ENCODE measurements at regions not wholly inside any gene's neighbourhood (a gene's known extent, or its start where the extent isn't known, plus 50 kb on each side); places are given as distances from the start of the nearest gene placed in this dataset.

GRCh38 chr10:94066411-94066810, 72.7 kb downstream of the PLCE1 start (continued):
- TF ChIP-seq ATF3 (CRISPR knock-in tag; conservative IDR thresholded peaks at IDR 0.05) = no peak
- no peak for TF ChIP-seq CTCF (IDR thresholded peaks at IDR 0.05)
- TF ChIP-seq ERG (CRISPR knock-in tag; IDR thresholded peaks at IDR 0.05) = no peak
- TF ChIP-seq FOXP4 (CRISPR knock-in tag; IDR thresholded peaks at IDR 0.05) = 0 out of 2 replicates have a peak, but pooled peaks have one; percentile 51
- no peak for TF ChIP-seq ATF1 (CRISPR knock-in tag; IDR thresholded peaks at IDR 0.05)
- TF ChIP-seq ZNF219 (CRISPR knock-in tag; IDR thresholded peaks at IDR 0.05; ENCODE audit: borderline replicate concordance) = 0 out of 2 replicates have a peak, but pooled peaks have one; percentile 76
- TF ChIP-seq TEAD4 (CRISPR knock-in tag; IDR thresholded peaks at IDR 0.05) = peak; percentile 65; the same call in 1 of the 2 replicates
- no peak for TF ChIP-seq GRHL2 (CRISPR knock-in tag; IDR thresholded peaks at IDR 0.05; ENCODE audit: insufficient replicate concordance, severe bottlenecking)
- TF ChIP-seq NR2C2 (CRISPR knock-in tag; IDR thresholded peaks at IDR 0.05) = no peak
- no peak for TF ChIP-seq ZNF423 (CRISPR knock-in tag; IDR thresholded peaks at IDR 0.05)
- no peak for TF ChIP-seq SP1 (CRISPR knock-in tag; conservative IDR thresholded peaks at IDR 0.05)
- TF ChIP-seq SMAD4 (CRISPR knock-in tag; IDR thresholded peaks at IDR 0.05) = 0 out of 2 replicates have a peak, but pooled peaks have one; percentile 56
- TF ChIP-seq NFYB (CRISPR knock-in tag; conservative IDR thresholded peaks at IDR 0.05; ENCODE audit: low read depth) = no peak
- TF ChIP-seq ZBTB43 (CRISPR knock-in tag; IDR thresholded peaks at IDR 0.05) = no peak; the same call in 1 of the 2 replicates
- TF ChIP-seq JUN (CRISPR knock-in tag; IDR thresholded peaks at IDR 0.05) = peak; percentile 42; the same call in 1 of the 2 replicates
- no peak for TF ChIP-seq ZNF425 (CRISPR knock-in tag; conservative IDR thresholded peaks at IDR 0.05)
- no peak for TF ChIP-seq STAT6 (CRISPR knock-in tag; conservative IDR thresholded peaks at IDR 0.05; ENCODE audit: low read depth)
- TF ChIP-seq SOX15 (CRISPR knock-in tag; IDR thresholded peaks at IDR 0.05) = no peak
- peak; percentile 78; the same call in 1 of the 2 replicates for TF ChIP-seq TP53 (CRISPR knock-in tag; IDR thresholded peaks at IDR 0.05)
- no peak for TF ChIP-seq OVOL2 (CRISPR knock-in tag; IDR thresholded peaks at IDR 0.05; ENCODE audit: borderline replicate concordance)
- no peak for TF ChIP-seq RORB (CRISPR knock-in tag; IDR thresholded peaks at IDR 0.05)
- no peak for TF ChIP-seq ZSCAN18 (CRISPR knock-in tag; IDR thresholded peaks at IDR 0.05)
- TF ChIP-seq TEAD1 (CRISPR knock-in tag; IDR thresholded peaks at IDR 0.05) = peak; percentile 87; the same call in 1 of the 2 replicates
- TF ChIP-seq MXD4 (CRISPR knock-in tag; IDR thresholded peaks at IDR 0.05; ENCODE audit: borderline replicate concordance) = no peak
- TF ChIP-seq USF1 (CRISPR knock-in tag; IDR thresholded peaks at IDR 0.05) = peak; percentile 35; the same call in 1 of the 2 replicates
- TF ChIP-seq ZNF232 (CRISPR knock-in tag; IDR thresholded peaks at IDR 0.05) = no peak
- no peak for TF ChIP-seq GTF2I (CRISPR knock-in tag; conservative IDR thresholded peaks at IDR 0.05)

Measured in WTC11 (cell line).